NCI-H1092 treated with DMSO at 0.1 percent for 48 hours (cell line): ENCODE measurements at regions not wholly inside any gene's neighbourhood (a gene's known extent, or its start where the extent isn't known, plus 50 kb on each side); places are given as distances from the start of the nearest gene placed in this dataset.
"Not testable (repeated sequence)": the region's sequence is repeated elsewhere in the genome, so short reads cannot be mapped to it uniquely, and the experiment has no call there.

ENCODE experiments used
- DNase-seq: peaks from one replicate; lab custom pipeline; 2025; lab: John Stamatoyannopoulos, UW

GRCh38 chr14:58730792-58731464 is 93.2 kb downstream of the DACT1 start:
- DNase-seq: no peak

GRCh38 chr14:58731465-58732293 is 93.9 kb downstream of the DACT1 start:
- DNase-seq: no peak

GRCh38 chr14:58732387-58732786 is 94.6 kb downstream of the DACT1 start:
- no peak for DNase-seq

- no peak for DNase-seq
Observed at GRCh38 chr14:58733451-58734208, 95.9 kb downstream of the DACT1 start.

- no peak for DNase-seq
Observed at GRCh38 chr14:58735596-58735995, 97.8 kb downstream of the DACT1 start.

GRCh38 chr14:58736606-58737005 is 98.8 kb downstream of the DACT1 start:
- DNase-seq: no peak

- DNase-seq: no peak
Observed at GRCh38 chr14:58737511-58737910, 99.7 kb downstream of the DACT1 start.

GRCh38 chr14:58738189-58738836 is 100.6 kb downstream of the DACT1 start:
- DNase-seq: no peak

GRCh38 chr14:58738876-58739275 is 101.1 kb downstream of the DACT1 start:
- DNase-seq: no peak

GRCh38 chr14:58739674-58740073 is 101.9 kb downstream of the DACT1 start:
- no peak for DNase-seq

GRCh38 chr14:58740379-58740935 is 102.7 kb downstream of the DACT1 start:
- no peak for DNase-seq

- no peak for DNase-seq
Observed at GRCh38 chr14:58744801-58745394, 107.1 kb downstream of the DACT1 start.

GRCh38 chr14:58746261-58746660 is 108.5 kb downstream of the DACT1 start:
- DNase-seq: no peak

- no peak for DNase-seq
Observed at GRCh38 chr14:58746701-58747100, 108.9 kb downstream of the DACT1 start.

GRCh38 chr14:58747181-58747580 is 109.4 kb downstream of the DACT1 start:
- DNase-seq: no peak

GRCh38 chr14:58748251-58748650 is 110.5 kb downstream of the DACT1 start:
- DNase-seq: not testable (repeated sequence)

- DNase-seq: no peak
Observed at GRCh38 chr14:58749066-58749669, 111.4 kb downstream of the DACT1 start.

- DNase-seq: no peak
Observed at GRCh38 chr14:58750321-58751269, 112.8 kb downstream of the DACT1 start.

GRCh38 chr14:58751788-58752187 is 114.0 kb downstream of the DACT1 start:
- DNase-seq: no peak

GRCh38 chr14:58752289-58752688 is 114.5 kb downstream of the DACT1 start:
- DNase-seq: no peak
